ENCODE measurements at regions not wholly inside any gene's neighbourhood (a gene's known extent, or its start where the extent isn't known, plus 50 kb on each side); places are given as distances from the start of the nearest gene placed in this dataset.

- DNase-seq (no peak), ATAC-seq (no peak)
- H3K36me3 ChIP-seq (replicated peaks in 1 of 2; ENCODE audit: insufficient read depth in 1 of 2, low read depth in 2 of 2) = no peaks in the 10 kb centered on the region
- TF ChIP-seq, protein P1, sequence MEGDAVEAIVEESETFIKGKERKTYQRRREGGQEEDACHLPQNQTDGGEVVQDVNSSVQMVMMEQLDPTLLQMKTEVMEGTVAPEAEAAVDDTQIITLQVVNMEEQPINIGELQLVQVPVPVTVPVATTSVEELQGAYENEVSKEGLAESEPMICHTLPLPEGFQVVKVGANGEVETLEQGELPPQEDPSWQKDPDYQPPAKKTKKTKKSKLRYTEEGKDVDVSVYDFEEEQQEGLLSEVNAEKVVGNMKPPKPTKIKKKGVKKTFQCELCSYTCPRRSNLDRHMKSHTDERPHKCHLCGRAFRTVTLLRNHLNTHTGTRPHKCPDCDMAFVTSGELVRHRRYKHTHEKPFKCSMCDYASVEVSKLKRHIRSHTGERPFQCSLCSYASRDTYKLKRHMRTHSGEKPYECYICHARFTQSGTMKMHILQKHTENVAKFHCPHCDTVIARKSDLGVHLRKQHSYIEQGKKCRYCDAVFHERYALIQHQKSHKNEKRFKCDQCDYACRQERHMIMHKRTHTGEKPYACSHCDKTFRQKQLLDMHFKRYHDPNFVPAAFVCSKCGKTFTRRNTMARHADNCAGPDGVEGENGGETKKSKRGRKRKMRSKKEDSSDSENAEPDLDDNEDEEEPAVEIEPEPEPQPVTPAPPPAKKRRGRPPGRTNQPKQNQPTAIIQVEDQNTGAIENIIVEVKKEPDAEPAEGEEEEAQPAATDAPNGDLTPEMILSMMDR (IDR thresholded peaks at IDR 0.05) = no peak
- no peak for TF ChIP-seq POLR2A (IDR thresholded peaks at IDR 0.05)
- no peaks in the 10 kb centered on the region for H3K9me3 ChIP-seq
- intact Hi-C loops (cut with DNase I) = no loop called here
- no peak overlapping the region for H3K27ac ChIP-seq
- H3K4me3 ChIP-seq = no peak overlapping the region
- no peaks in the 10 kb centered on the region for H3K27me3 ChIP-seq
- H3K4me1 ChIP-seq = no peaks in the 10 kb centered on the region
- 68 to 71% methylated on average over 5 of the region's 5 CpGs for WGBS, 2 donors
Measured at GRCh38 chr5:13536933-13537332, 407.6 kb downstream of the DNAH5 start.

DNA sequence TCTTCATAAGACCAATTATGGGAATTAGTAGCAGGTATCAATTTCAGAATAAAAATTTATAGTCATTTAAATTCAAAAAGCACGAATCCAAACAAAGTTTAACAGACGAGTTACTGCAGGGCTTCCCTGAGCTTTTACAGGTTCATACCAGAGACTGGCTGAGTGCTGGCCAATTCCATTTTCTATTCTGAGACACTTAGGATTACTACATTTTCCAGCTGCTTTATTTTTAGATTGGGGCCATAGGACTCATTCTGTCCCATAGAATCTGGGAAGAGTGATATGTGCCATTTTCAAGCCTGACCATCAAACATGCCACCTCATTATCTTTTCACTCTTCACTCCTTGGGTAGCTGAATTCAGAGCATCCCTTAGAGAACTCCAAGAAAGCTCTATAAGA is 410.7 kb downstream of the DNAH5 start:
- Histone ChIP-seq H3K36me3 (replicated peaks in 1 of 2; ENCODE audit: insufficient read depth in 1 of 2, low read depth in 2 of 2) (no peaks in the 10 kb centered on the region), H3K4me1 (no peaks in the 10 kb centered on the region), H3K27ac (no peak overlapping the region), H3K9me3 (no peaks in the 10 kb centered on the region), H3K27me3 (no peaks in the 10 kb centered on the region), H3K4me3 (no peak overlapping the region)
- intact Hi-C loops (cut with DNase I) = no loop called here
- no peak for DNase-seq
- 50 to 68% methylated on average over 2 of the region's 2 CpGs for WGBS, 2 donors
- no peak for TF ChIP-seq POLR2A (IDR thresholded peaks at IDR 0.05)
- TF ChIP-seq, protein P1 (IDR thresholded peaks at IDR 0.05) = no peak
- no peak for ATAC-seq

- no peak overlapping the region for H3K27ac ChIP-seq
- no peak overlapping the region for H3K4me3 ChIP-seq
- whole genome bisulfite sequencing, 2 donors = 9 to 31% methylated on average over 1 of the region's 1 CpG
- no peaks in the 10 kb centered on the region for H3K36me3 ChIP-seq (replicated peaks in 1 of 2; ENCODE audit: insufficient read depth in 1 of 2, low read depth in 2 of 2)
- DNase-seq (no peak), ATAC-seq (no peak)
- intact Hi-C loops (cut with DNase I) = no loop called here
- H3K4me1 ChIP-seq = peaks cover 6% of the 10 kb centered on the region
- TF ChIP-seq, protein P1 (IDR thresholded peaks at IDR 0.05) = no peak
- no peak for TF ChIP-seq POLR2A (IDR thresholded peaks at IDR 0.05)
- no peaks in the 10 kb centered on the region for H3K9me3 ChIP-seq
- no peaks in the 10 kb centered on the region for H3K27me3 ChIP-seq
Measured at GRCh38 chr5:13529300-13529699, 415.2 kb downstream of the DNAH5 start.

- ATAC-seq = no peak
- Histone ChIP-seq H3K27me3 (no peaks in the 10 kb centered on the region), H3K9me3 (no peaks in the 10 kb centered on the region), H3K4me3 (no peak overlapping the region), H3K27ac (no peak overlapping the region), H3K4me1 (peaks cover 6% of the 10 kb centered on the region), H3K36me3 (replicated peaks in 1 of 2; ENCODE audit: insufficient read depth in 1 of 2, low read depth in 2 of 2) (no peaks in the 10 kb centered on the region)
- intact Hi-C loops (cut with DNase I) = no loop called here
- TF ChIP-seq, protein P1 (IDR thresholded peaks at IDR 0.05) = no peak
- TF ChIP-seq POLR2A (IDR thresholded peaks at IDR 0.05) = no peak
- no peak for DNase-seq
- WGBS, 2 donors = 36 to 45% methylated on average over 2 of the region's 2 CpGs
Measured at GRCh38 chr5:13524936-13525335, 419.6 kb downstream of the DNAH5 start.

GRCh38 chr5:13519131-13519530 is 425.4 kb downstream of the DNAH5 start:
- intact Hi-C loops (cut with DNase I) = no loop called here
- TF ChIP-seq, protein P1 (IDR thresholded peaks at IDR 0.05) = no peak
- no peak for TF ChIP-seq POLR2A (IDR thresholded peaks at IDR 0.05)
- ATAC-seq = no peak

More at GRCh38 chr5:13519131-13519530, 425.4 kb downstream of the DNAH5 start:
- no peaks in the 10 kb centered on the region for H3K9me3 ChIP-seq
- no peaks in the 10 kb centered on the region for H3K4me1 ChIP-seq
- H3K27me3 ChIP-seq = no peaks in the 10 kb centered on the region
- no peak overlapping the region for H3K27ac ChIP-seq
- 58 to 62% methylated on average over 1 of the region's 1 CpG for WGBS, 2 donors
- no peaks in the 10 kb centered on the region for H3K36me3 ChIP-seq (replicated peaks in 1 of 2; ENCODE audit: insufficient read depth in 1 of 2, low read depth in 2 of 2)
- H3K4me3 ChIP-seq = no peak overlapping the region
- DNase-seq = no peak

Measured in body of pancreas (tissue), 4 donors.